ENCODE measurements at regions not wholly inside any gene's neighbourhood (a gene's known extent, or its start where the extent isn't known, plus 50 kb on each side); places are given as distances from the start of the nearest gene placed in this dataset.

- TF ChIP-seq ZBTB43 (CRISPR knock-in tag; IDR thresholded peaks at IDR 0.05) (no peak), SP1 (CRISPR knock-in tag; conservative IDR thresholded peaks at IDR 0.05) (no peak), ZNF219 (CRISPR knock-in tag; IDR thresholded peaks at IDR 0.05; ENCODE audit: borderline replicate concordance) (no peak), STAT6 (CRISPR knock-in tag; conservative IDR thresholded peaks at IDR 0.05; ENCODE audit: low read depth) (no peak), CREB1 (CRISPR knock-in tag; IDR thresholded peaks at IDR 0.05) (no peak), ZNF138 (CRISPR knock-in tag; conservative IDR thresholded peaks at IDR 0.05) (no peak)
- TF ChIP-seq, protein P1, sequence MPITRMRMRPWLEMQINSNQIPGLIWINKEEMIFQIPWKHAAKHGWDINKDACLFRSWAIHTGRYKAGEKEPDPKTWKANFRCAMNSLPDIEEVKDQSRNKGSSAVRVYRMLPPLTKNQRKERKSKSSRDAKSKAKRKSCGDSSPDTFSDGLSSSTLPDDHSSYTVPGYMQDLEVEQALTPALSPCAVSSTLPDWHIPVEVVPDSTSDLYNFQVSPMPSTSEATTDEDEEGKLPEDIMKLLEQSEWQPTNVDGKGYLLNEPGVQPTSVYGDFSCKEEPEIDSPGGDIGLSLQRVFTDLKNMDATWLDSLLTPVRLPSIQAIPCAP (CRISPR knock-in tag; IDR thresholded peaks at IDR 0.05): no peak
- TF ChIP-seq, protein P2, sequence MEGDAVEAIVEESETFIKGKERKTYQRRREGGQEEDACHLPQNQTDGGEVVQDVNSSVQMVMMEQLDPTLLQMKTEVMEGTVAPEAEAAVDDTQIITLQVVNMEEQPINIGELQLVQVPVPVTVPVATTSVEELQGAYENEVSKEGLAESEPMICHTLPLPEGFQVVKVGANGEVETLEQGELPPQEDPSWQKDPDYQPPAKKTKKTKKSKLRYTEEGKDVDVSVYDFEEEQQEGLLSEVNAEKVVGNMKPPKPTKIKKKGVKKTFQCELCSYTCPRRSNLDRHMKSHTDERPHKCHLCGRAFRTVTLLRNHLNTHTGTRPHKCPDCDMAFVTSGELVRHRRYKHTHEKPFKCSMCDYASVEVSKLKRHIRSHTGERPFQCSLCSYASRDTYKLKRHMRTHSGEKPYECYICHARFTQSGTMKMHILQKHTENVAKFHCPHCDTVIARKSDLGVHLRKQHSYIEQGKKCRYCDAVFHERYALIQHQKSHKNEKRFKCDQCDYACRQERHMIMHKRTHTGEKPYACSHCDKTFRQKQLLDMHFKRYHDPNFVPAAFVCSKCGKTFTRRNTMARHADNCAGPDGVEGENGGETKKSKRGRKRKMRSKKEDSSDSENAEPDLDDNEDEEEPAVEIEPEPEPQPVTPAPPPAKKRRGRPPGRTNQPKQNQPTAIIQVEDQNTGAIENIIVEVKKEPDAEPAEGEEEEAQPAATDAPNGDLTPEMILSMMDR (IDR thresholded peaks at IDR 0.05): no peak
- TF ChIP-seq, protein P3, sequence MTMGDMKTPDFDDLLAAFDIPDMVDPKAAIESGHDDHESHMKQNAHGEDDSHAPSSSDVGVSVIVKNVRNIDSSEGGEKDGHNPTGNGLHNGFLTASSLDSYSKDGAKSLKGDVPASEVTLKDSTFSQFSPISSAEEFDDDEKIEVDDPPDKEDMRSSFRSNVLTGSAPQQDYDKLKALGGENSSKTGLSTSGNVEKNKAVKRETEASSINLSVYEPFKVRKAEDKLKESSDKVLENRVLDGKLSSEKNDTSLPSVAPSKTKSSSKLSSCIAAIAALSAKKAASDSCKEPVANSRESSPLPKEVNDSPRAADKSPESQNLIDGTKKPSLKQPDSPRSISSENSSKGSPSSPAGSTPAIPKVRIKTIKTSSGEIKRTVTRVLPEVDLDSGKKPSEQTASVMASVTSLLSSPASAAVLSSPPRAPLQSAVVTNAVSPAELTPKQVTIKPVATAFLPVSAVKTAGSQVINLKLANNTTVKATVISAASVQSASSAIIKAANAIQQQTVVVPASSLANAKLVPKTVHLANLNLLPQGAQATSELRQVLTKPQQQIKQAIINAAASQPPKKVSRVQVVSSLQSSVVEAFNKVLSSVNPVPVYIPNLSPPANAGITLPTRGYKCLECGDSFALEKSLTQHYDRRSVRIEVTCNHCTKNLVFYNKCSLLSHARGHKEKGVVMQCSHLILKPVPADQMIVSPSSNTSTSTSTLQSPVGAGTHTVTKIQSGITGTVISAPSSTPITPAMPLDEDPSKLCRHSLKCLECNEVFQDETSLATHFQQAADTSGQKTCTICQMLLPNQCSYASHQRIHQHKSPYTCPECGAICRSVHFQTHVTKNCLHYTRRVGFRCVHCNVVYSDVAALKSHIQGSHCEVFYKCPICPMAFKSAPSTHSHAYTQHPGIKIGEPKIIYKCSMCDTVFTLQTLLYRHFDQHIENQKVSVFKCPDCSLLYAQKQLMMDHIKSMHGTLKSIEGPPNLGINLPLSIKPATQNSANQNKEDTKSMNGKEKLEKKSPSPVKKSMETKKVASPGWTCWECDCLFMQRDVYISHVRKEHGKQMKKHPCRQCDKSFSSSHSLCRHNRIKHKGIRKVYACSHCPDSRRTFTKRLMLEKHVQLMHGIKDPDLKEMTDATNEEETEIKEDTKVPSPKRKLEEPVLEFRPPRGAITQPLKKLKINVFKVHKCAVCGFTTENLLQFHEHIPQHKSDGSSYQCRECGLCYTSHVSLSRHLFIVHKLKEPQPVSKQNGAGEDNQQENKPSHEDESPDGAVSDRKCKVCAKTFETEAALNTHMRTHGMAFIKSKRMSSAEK (CRISPR knock-in tag; IDR thresholded peaks at IDR 0.05; ENCODE audit: borderline replicate concordance): no peak
- TF ChIP-seq, protein P4, sequence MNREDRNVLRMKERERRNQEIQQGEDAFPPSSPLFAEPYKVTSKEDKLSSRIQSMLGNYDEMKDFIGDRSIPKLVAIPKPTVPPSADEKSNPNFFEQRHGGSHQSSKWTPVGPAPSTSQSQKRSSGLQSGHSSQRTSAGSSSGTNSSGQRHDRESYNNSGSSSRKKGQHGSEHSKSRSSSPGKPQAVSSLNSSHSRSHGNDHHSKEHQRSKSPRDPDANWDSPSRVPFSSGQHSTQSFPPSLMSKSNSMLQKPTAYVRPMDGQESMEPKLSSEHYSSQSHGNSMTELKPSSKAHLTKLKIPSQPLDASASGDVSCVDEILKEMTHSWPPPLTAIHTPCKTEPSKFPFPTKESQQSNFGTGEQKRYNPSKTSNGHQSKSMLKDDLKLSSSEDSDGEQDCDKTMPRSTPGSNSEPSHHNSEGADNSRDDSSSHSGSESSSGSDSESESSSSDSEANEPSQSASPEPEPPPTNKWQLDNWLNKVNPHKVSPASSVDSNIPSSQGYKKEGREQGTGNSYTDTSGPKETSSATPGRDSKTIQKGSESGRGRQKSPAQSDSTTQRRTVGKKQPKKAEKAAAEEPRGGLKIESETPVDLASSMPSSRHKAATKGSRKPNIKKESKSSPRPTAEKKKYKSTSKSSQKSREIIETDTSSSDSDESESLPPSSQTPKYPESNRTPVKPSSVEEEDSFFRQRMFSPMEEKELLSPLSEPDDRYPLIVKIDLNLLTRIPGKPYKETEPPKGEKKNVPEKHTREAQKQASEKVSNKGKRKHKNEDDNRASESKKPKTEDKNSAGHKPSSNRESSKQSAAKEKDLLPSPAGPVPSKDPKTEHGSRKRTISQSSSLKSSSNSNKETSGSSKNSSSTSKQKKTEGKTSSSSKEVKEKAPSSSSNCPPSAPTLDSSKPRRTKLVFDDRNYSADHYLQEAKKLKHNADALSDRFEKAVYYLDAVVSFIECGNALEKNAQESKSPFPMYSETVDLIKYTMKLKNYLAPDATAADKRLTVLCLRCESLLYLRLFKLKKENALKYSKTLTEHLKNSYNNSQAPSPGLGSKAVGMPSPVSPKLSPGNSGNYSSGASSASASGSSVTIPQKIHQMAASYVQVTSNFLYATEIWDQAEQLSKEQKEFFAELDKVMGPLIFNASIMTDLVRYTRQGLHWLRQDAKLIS (CRISPR knock-in tag; IDR thresholded peaks at IDR 0.05; ENCODE audit: borderline replicate concordance): no peak
- TF ChIP-seq, protein P5, sequence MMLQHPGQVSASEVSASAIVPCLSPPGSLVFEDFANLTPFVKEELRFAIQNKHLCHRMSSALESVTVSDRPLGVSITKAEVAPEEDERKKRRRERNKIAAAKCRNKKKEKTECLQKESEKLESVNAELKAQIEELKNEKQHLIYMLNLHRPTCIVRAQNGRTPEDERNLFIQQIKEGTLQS (CRISPR knock-in tag; conservative IDR thresholded peaks at IDR 0.05): no peak
- TF ChIP-seq, protein P6, sequence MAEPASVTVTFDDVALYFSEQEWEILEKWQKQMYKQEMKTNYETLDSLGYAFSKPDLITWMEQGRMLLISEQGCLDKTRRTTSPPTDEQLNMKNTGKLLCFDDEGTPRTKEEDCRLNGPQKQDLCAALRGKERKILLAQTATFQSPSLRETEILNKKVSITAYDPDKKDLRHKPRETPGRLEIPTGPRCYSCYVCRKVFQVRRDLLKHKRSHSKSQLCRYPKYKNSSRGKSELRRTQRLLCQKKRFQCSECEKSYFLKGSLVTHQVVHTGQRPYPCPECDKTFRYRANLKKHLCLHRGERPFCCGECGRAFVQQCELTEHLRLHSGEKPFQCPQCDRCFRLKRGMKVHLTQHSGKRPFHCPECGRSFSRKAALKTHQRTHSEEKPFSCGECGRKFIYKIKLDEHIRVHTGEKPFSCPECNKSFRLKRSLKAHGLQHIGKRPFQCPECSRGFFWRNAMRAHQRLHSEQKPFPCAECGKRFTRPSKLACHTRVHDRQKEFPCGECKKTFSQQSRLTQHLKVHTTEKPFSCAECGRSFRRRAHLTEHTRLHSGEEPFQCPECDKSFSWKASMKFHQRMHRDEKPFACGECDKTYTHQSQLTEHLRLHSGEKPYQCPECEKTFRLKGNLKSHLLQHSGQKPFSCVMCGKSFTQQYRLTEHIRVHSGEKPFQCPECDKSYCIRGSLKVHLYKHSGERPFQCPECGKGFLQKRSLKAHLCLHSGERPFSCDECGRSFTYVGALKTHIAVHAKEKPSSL (CRISPR knock-in tag; conservative IDR thresholded peaks at IDR 0.05): no peak
Measured at GRCh38 chr19:28103921-28104320, 1109.0 kb downstream of the UQCRFS1 start.

All from WTC11 (cell line).